ACC112 (cell line): ENCODE measurements at regions not wholly inside any gene's neighbourhood (a gene's known extent, or its start where the extent isn't known, plus 50 kb on each side); places are given as distances from the start of the nearest gene placed in this dataset.
"Not testable (repeated sequence)": the region's sequence is repeated elsewhere in the genome, so short reads cannot be mapped to it uniquely, and the experiment has no call there.

ENCODE experiments used
- H2AFZ ChIP-seq: fragments of 200-600 bp; sonication (generic); one replicate; pipeline ENCODE4 v1.6.0; 2017; ENCODE audit warnings: antibody characterized with exemption, low read length; ENCODE audit not compliant: unreplicated experiment
- H3K27ac ChIP-seq: fragments of 200-600 bp; sonication (generic); 2 replicates; pipeline ENCODE4 v1.5.1; 2014; ENCODE audit warnings: low read depth, mild to moderate bottlenecking, antibody characterized with exemption, low read length, moderate library complexity
- H3K27me3 ChIP-seq: fragments of 200-600 bp; sonication (generic); 2 replicates; pipeline ENCODE4 v1.6.1; 2014; ENCODE audit warnings: mild to moderate bottlenecking, antibody characterized with exemption, low read length, moderate library complexity, mixed read lengths; ENCODE audit not compliant: insufficient read depth
- H3K36me3 ChIP-seq: fragments of 200-600 bp; sonication (generic); 2 replicates; pipeline ENCODE4 v1.6.1; 2016; ENCODE audit warnings: mild to moderate bottlenecking, antibody characterized with exemption, low read length, moderate library complexity, mixed read lengths; ENCODE audit not compliant: insufficient read depth
- H3K4me1 ChIP-seq: fragments of 200-600 bp; sonication (generic); one replicate; pipeline ENCODE4 v1.6.1; 2016; ENCODE audit warnings: low read length, mixed read lengths; ENCODE audit not compliant: insufficient read depth, unreplicated experiment, control insufficient read depth
- H3K4me3 ChIP-seq: fragments of 200-600 bp; sonication (generic); 2 replicates; pipeline ENCODE4 v1.5.1; 2014; ENCODE audit warnings: mild to moderate bottlenecking, low read depth, low read length
- H3K79me2 ChIP-seq: fragments of 200-600 bp; sonication (generic); one replicate; pipeline ENCODE4 v1.6.0; 2016; ENCODE audit warnings: low read length; ENCODE audit not compliant: control insufficient read depth, unreplicated experiment, insufficient read depth

DNA sequence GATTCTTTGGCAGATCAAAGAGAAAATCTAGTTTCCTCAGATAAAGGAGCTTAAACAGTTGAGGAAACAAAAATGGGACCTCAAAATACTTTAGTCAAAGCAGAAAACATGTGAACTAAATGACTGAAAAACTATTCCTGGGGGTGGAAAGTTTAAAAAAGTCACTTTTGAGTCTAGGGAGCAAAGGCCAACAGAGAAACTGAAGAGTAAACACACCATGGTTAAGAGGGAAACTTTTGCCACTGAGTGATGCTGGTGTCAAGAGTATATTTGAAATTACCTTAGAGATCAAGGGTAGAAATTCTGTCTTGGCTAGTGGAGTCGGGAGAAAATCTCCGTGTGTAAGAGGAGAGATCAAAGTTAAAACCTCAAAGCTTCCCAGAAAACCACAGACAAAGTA, 501.2 kb upstream of the ADGRL4 start:
- Histone ChIP-seq H3K27me3 (no peaks in the 10 kb centered on the region), H3K4me1 (no peaks in the 10 kb centered on the region), H3K27ac (no peak overlapping the region), H3K79me2 (no peaks in the 10 kb centered on the region), H2AFZ (no peak overlapping the region), H3K36me3 (no peaks in the 10 kb centered on the region), H3K4me3 (no peak overlapping the region)

DNA sequence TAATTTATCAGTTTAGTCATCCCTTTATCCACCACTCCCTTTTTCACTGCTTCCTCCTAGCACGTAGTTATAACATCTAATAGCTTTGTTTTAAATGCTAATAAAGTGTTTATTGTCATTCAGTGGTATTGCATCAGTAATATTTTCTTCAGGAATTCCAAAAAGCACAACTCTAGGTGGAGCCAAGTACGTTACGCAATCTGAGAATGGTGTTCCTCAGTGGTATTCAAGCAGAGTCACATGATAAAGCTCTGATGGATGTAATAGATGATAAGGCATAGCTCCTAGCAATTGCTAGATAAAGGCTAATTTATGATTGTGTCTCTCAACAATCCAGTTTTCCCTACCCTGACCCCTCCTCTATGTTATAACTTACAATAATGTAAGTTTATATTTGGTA, 494.6 kb upstream of the ADGRL4 start:
- no peaks in the 10 kb centered on the region for H3K27me3 ChIP-seq

DNA sequence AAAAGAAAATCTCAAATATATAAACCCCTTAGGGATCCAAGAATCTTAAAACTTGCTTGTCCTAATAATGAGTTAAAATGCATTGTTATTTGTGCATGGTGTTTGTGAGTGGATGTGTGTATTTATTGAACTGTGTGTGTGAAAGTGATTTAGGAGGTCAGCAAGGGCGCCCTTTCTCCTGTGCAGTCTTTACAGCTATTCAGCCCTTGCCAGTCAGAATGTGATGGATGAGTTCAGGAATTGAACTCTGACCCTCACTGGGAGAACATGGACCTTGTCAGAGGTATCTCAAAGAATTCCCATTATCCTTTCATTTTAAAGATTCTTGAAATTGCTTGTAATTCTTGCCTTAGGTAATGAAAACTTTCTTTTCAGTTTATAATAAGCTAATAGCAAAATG, 493.0 kb upstream of the ADGRL4 start:
- H3K79me2 ChIP-seq = no peaks in the 10 kb centered on the region
- H2AFZ ChIP-seq = no peak overlapping the region
- H3K36me3 ChIP-seq = no peaks in the 10 kb centered on the region
- H3K4me3 ChIP-seq = no peak overlapping the region
- H3K27me3 ChIP-seq = no peaks in the 10 kb centered on the region
- no peak overlapping the region for H3K27ac ChIP-seq
- peaks cover 5% of the 10 kb centered on the region for H3K4me1 ChIP-seq

More for the DNA sequence above, 494.6 kb upstream of the ADGRL4 start:
- no peak overlapping the region for H3K27ac ChIP-seq
- H3K4me1 ChIP-seq = peaks cover 5% of the 10 kb centered on the region
- H3K4me3 ChIP-seq = no peak overlapping the region
- no peaks in the 10 kb centered on the region for H3K79me2 ChIP-seq
- H2AFZ ChIP-seq = no peak overlapping the region
- no peaks in the 10 kb centered on the region for H3K36me3 ChIP-seq

DNA sequence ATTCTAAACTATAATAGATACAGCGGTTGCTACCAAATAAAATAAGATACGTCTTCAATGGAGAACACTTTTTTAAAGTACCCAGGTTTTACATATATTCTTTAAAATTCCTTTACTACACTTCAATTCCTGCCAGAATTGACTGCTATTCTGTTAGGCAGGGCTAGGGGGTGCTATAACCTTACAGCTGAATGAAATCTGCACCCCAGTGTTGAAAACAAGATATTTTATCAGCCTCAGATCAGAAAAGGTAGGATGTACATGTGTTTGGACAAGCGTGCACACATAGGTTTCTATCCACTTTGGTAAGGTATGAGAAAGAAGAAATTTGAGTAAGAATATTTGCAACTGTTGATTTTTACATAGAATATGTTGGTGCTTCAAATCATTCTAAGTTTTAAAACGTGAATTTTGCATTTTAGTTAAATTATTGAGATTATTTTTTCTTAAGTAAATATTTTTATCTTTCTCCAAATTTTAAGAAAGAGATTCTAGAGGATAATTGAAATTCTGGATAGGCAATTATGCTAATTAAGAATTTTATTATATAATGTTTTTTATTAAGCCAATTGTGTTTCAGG, 490.8 kb upstream of the ADGRL4 start:
- H3K4me3 ChIP-seq = no peak overlapping the region
- no peaks in the 10 kb centered on the region for H3K79me2 ChIP-seq
- no peaks in the 10 kb centered on the region for H3K36me3 ChIP-seq
- no peaks in the 10 kb centered on the region for H3K27me3 ChIP-seq
- H3K4me1 ChIP-seq = peaks cover 5% of the 10 kb centered on the region
- no peak overlapping the region for H3K27ac ChIP-seq
- no peak overlapping the region for H2AFZ ChIP-seq

GRCh38 chr1:79496129-79496528, 489.6 kb upstream of the ADGRL4 start:
- Histone ChIP-seq H3K27me3 (no peaks in the 10 kb centered on the region), H3K4me1 (peaks cover 5% of the 10 kb centered on the region), H3K79me2 (no peaks in the 10 kb centered on the region), H2AFZ (no peak overlapping the region), H3K4me3 (no peak overlapping the region), H3K27ac (no peak overlapping the region), H3K36me3 (no peaks in the 10 kb centered on the region)

DNA sequence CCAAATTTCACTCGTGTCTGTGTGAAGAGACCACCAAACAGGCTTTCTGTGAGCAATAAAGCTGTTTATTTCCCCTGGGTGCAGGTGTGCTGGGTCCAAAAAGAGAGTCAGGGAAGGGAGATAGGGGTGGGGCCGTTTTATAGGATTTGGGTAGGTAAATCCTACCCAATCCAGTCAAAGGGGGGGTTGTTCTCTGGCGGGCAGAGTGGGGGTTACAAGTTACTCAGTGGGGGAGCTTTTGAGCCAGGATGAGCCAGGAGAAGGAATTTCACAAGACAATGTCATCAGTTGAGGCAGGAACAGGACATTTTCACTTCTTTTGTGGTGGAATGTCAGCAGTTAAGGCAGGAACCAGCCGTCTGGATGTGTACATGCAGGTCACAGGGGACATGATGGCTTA, 487.2 kb upstream of the ADGRL4 start:
- not testable (repeated sequence) for H3K27ac ChIP-seq, H2AFZ ChIP-seq, H3K79me2 ChIP-seq, H3K4me1 ChIP-seq, H3K27me3 ChIP-seq, H3K36me3 ChIP-seq, H3K4me3 ChIP-seq

GRCh38 chr1:79488572-79489121, 482.1 kb upstream of the ADGRL4 start:
- not testable (repeated sequence) for H3K36me3 ChIP-seq, H3K4me1 ChIP-seq, H3K27ac ChIP-seq, H3K79me2 ChIP-seq, H3K27me3 ChIP-seq, H2AFZ ChIP-seq, H3K4me3 ChIP-seq

DNA sequence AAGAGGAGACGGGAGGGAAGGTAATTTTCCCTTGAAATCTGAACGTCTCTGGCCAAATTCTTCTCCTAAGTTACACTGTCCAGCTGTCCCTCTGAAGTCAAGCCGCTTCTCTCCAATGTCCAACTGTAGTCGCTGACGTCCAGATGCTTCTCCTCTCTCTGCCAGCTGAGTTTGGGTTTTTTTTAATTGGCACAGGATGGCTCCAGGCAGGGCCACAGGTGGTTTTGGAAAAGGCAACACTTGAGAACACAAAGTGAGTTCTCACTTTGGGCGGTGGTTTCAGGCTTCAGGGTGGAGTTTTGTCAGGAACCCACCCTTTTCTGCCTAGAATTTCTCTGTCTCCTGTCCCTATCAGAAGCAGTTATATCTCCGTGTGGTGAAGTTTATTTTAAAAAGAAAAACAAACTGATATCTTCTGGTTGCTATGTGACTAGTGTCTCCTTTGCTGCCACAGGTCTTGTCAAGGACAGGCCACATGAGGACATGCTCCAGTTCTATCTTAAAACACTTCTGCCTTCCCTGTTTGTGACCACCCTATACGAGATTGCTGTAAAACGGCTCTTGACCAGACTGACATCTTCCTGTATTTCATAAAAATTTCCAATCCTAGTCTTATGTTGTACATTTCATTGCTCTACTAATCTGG, 472.3 kb upstream of the ADGRL4 start:
- no peak overlapping the region for H3K27ac ChIP-seq
- H3K4me3 ChIP-seq = no peak overlapping the region
- H2AFZ ChIP-seq = no peak overlapping the region
- no peaks in the 10 kb centered on the region for H3K4me1 ChIP-seq
- no peaks in the 10 kb centered on the region for H3K36me3 ChIP-seq
- no peaks in the 10 kb centered on the region for H3K27me3 ChIP-seq
- no peaks in the 10 kb centered on the region for H3K79me2 ChIP-seq

DNA sequence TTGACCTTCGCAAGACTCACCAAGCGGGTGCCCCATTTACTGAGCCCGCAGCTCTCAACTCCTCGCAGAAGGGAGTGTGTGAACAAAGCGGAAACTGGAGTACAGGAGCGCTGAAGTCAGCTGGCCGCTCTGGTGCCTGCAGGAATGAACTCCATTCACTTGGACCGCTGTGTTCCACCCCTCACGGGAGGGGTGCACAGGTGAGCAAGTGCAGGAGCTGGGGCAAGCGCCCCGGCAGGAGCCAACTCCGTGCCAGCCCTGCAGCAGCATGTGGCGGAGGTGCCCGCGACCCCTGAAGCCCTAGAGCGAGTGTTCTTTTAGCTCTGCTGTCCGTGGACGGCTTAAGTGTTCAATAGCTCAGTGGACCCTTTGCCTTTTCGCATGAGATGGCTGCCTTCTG, 471.6 kb upstream of the ADGRL4 start:
- H2AFZ ChIP-seq = no peak overlapping the region

GRCh38 chr1:79472067-79472656, 465.6 kb upstream of the ADGRL4 start:
- Histone ChIP-seq H3K79me2 (no peaks in the 10 kb centered on the region), H3K4me1 (no peaks in the 10 kb centered on the region), H3K36me3 (no peaks in the 10 kb centered on the region), H3K27ac (no peak overlapping the region), H2AFZ (no peak overlapping the region), H3K27me3 (no peaks in the 10 kb centered on the region), H3K4me3 (no peak overlapping the region)

More for the DNA sequence above, 471.6 kb upstream of the ADGRL4 start:
- H3K4me3 ChIP-seq = no peak overlapping the region
- no peaks in the 10 kb centered on the region for H3K79me2 ChIP-seq
- no peaks in the 10 kb centered on the region for H3K4me1 ChIP-seq
- no peak overlapping the region for H3K27ac ChIP-seq
- H3K27me3 ChIP-seq = no peaks in the 10 kb centered on the region
- no peaks in the 10 kb centered on the region for H3K36me3 ChIP-seq

GRCh38 chr1:79469139-79469538, 462.6 kb upstream of the ADGRL4 start:
- Histone ChIP-seq H3K27ac (no peak overlapping the region), H2AFZ (no peak overlapping the region), H3K79me2 (no peaks in the 10 kb centered on the region)

More at GRCh38 chr1:79469139-79469538, 462.6 kb upstream of the ADGRL4 start:
- Histone ChIP-seq H3K4me1 (no peaks in the 10 kb centered on the region), H3K36me3 (no peaks in the 10 kb centered on the region), H3K4me3 (no peak overlapping the region), H3K27me3 (no peaks in the 10 kb centered on the region)
